T follicular helper cell (primary cell): ENCODE measurements at regions not wholly inside any gene's neighbourhood (a gene's known extent, or its start where the extent isn't known, plus 50 kb on each side); places are given as distances from the start of the nearest gene placed in this dataset.

Experiments used
- DNase-seq: peaks from one replicate; pipeline ENCODE4 v3.0.0-alpha.2; 2020; ENCODE audit warnings: low read depth

DNA sequence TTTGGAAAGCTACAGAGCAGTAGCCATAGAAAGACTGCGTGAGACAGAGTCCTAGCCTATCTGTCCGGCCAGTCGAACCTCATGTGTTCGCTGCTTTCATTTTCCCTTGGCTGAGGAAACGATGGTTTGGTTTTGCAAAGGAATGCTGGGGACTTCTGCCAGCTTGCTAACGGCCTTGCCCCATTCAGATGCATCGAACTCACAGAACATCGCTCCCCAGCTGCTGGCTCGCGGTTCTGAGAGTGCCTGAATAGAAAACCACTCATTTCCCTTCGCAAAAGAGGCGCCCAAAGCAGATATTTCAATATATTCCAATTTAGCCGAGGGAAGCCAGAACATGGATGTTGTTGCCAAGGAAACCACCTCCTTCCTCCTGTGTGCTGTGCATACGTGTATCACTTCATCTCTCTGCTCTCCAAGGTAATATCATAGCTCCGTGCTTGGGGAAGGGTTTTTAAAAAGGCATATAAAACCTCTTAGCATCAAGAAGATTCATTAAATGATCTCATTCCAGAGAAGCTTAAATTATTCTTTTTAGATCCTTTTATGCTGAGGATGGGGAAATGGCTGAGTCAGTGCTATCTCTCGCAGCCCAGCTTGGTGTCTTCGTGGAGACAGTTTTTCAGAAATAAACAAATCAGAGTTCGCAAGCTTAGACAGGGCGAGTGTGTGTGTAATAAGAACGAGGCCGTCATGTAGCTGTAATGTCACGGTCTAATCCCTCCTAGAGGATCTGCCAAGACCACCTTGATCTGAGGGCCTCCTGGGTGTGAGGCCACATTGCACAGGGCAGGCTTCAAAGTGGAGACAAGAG is 215.2 kb downstream of the RPS24 start:
- DNase-seq: no peak

GRCh38 chr10:78249690-78250089 is 216.0 kb downstream of the RPS24 start:
- no peak for DNase-seq

DNA sequence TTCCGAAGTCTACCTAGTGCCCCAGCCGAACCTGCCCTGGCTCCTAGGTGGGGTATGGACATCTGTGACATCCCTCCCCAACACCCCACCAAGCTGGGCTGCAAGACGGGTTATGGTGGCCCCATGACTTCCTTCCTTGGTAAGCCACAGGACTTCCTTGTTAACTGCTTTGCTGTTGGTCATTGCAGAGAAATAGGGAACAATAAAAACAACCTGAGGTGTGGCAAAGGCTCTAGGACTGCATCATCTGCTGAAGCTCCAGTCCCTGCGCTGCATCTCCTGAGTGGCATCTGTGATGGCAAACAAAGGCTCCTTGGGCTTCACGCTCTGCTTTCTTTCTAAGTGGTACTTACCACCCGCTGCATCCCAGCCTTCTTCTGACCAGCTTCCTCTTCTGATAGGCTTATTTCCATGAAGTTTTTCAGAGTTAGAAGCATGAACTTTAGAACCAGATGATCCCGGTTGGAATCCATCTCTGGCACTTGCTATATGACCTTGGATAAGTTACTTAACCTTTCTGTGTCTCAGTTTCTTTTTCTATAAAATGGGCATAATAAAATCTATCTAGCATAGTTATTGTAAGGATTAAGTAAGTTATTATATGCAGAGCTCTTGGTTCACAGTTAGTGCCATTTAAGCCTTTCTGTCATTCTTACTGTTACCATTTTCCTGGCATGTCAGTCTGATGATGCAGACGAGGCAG is 216.8 kb downstream of the RPS24 start:
- no peak for DNase-seq

DNA sequence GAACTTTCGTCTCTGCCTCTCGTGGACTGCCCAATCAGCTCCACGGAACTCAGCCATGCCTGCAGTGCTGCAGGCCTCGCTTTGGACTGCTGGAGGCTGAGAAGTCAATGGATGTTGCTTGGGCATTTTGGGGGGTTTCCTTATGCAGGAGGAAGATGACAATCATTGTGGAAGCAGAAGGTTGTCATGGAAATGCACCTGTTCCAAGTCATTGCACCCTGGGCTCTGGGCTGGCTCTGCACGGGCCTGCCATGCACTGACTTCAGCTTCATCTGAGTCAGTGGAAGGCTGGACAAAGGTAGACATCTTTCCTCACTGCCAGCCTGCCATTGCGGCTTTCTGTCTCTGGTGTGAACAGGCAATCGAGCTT is 217.3 kb downstream of the RPS24 start:
- no peak for DNase-seq

GRCh38 chr10:78252286-78252685 is 218.6 kb downstream of the RPS24 start:
- no peak for DNase-seq

- DNase-seq: no peak
Observed at GRCh38 chr10:78253063-78253853, 219.6 kb downstream of the RPS24 start.

GRCh38 chr10:78254013-78254412 is 220.3 kb downstream of the RPS24 start:
- DNase-seq: no peak

GRCh38 chr10:78255214-78255613 is 221.6 kb downstream of the RPS24 start:
- no peak for DNase-seq

DNA sequence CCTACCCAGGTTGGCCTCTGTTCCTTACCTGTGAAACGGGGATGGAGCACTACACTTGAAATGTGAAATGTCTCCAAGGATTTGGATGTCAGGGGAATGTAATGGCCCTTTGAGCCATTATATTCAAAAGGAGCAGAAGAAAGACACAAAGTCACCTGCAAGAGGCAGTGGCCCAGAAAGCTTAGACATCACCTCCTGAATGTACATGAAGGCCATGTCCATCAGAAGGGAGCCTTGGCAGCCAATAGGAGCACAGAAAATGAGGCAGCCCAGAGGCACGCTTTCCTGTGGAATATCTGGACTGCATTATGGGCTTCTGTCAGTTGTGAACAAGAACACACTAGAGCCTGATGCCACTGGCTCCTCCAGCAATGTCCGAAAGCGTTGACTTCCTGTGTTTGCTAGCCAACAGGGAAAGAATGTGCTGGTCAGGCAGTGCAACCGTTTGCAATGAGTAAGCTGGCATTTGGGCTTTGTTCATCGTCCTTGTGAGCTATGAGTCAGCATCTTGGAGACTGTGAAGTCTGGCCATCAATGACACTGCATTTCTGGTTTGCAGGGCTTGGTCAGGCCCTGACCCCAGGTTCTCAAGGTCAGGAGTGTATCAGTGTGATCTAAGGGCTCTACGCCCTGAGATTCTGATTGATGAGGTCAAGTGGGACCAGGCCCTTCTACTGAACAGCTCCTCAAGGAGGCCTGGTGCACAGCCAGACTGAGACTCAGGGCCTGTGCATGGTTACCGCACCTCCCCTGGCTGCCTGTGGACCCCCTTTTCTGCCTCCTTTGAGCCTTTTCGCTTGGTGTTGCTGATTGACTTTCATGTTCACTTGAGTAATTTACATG is 222.4 kb downstream of the RPS24 start:
- no peak for DNase-seq

GRCh38 chr10:78258323-78259030 is 224.8 kb downstream of the RPS24 start:
- no peak for DNase-seq

DNA sequence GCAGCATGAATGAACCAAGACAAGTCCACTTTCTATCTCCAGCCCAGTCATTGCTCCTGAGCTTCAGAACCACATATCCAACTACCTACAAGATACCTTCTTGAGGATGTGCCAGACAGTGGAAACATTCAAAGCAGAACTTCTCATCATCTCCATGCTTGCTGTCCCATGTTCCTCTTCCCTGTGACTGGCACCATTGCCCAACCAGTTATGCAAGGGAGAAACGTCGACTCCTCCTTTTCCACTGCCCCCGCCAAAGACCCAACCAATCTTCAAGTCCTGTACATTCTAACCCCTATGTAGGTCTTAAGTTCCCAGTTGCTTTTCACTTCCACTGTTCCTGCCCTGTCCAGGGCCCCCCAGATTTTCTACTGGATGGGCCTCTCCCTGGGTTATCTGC is 225.7 kb downstream of the RPS24 start:
- no peak for DNase-seq

GRCh38 chr10:78260141-78260540 is 226.5 kb downstream of the RPS24 start:
- DNase-seq: no peak

DNA sequence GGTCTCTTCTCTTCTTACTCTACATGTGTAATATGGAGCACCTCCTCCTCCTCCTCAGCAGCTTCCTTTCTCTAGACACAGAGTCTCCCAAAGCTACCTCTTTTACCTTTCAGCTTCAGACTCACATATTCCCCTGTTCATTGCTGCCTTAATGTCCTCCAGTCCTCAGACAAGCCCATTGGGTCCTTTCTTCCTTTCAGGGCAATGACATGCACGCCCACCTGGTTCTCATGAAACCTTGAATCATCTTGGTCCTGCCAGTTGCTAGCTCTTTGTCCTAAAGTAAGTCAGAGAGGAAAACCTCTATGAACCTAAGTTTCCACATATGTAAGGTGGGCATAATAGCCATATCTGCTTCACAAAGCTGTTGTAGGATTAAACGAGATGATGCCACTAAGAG is 227.0 kb downstream of the RPS24 start:
- no peak for DNase-seq

GRCh38 chr10:78261291-78261690 is 227.6 kb downstream of the RPS24 start:
- DNase-seq: no peak

DNA sequence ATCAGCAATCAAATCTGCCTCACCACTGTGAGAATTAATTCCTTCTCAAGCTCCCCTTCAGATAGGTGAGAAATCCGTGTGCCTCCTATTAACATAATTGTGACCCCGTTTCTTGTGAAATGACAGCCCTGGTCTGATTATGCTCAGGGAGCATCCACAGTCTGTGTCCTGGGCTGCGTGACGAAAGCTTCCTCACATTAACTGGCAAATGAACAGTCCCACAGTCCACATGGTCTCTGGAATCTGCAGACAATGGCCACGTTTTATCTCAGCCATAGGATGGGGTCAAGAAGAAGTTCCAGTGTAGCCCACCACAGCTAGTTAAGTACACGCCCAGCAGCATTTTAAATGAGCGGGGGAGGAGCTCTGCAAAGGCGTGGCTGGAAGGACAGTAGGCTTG is 229.2 kb downstream of the RPS24 start:
- DNase-seq: no peak

DNA sequence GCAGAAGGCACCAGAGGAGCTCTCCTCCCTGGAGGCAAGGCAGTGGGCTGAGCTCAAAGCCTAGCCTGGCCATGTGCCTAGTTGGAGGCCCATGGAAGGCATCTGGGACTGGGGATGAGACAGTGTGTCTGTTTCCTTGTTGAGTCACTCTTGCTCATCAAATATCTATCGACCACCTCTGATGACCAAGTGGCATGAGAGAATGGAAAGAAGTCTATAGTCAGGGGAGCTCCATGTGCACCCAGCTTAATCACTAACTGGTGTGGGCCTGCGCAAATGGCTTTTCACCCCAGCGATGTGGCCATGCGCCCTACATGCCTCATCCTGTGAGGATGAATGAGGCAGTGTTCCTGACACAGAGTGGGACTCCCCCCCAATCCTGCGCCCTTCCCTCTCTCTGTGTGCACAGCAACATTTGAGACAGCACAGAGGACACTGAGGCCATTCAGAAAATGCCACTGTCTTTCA is 229.9 kb downstream of the RPS24 start:
- DNase-seq: no peak

- DNase-seq: no peak
Observed at GRCh38 chr10:78264361-78264760, 230.7 kb downstream of the RPS24 start.

DNA sequence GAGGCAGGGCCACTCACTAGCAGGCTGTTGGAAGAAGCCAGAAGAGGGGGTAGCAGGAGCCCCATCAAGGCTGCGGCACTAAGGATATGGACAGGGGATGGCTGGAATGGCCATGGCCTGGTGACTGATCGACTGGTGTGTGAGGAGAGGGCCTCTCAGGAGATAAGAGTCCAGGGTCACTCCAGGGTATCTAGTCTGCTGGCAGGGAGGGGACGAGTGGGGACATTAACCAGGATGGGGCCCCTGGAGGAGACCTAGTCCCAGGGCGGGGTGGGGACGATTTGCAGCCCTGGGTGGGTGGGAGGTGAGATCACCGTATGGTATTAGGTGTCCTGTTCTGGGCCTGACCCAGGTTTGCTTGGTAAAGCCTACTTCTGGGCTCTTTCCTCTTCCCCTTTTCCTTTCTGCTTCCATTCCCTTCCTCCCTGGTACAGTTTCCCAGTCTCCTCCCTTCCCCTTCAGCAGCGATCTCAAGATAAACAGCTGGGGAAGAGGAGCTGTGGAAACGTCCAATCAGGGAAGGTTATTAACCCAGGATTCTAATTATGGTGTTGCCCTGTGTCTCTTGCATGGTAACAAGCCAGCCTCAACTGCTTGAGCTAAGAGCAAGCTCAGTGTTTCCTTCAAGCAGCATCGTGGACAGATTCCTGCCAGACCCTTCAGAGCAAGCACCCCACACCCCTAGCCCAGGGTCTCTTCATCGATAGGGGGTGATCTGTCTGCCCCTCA is 233.2 kb downstream of the RPS24 start:
- no peak for DNase-seq

DNA sequence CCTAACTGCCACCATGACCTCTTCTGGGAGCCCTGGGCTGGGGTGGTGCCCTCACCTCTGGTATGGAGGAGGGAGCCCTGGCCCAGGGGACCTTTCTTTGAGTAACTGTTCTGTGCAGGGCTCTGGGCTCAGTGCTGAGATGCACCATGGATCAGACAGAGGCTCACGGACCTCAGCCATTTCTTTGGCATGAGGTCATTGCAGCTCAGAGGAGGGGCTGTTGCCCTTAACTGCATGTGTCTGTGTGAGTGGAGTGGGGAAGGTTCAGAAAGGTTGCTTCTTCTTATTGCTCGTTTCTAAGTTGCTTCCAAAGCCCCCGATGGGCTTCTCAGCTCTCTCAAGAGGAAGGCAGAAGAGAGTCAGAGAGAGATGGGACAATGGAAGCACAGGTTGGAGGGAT is 233.9 kb downstream of the RPS24 start:
- no peak for DNase-seq

- no peak for DNase-seq
Observed at GRCh38 chr10:78269060-78269459, 235.4 kb downstream of the RPS24 start.
